HG03060 (cell line): ENCODE measurements at regions not wholly inside any gene's neighbourhood (a gene's known extent, or its start where the extent isn't known, plus 50 kb on each side); places are given as distances from the start of the nearest gene placed in this dataset.

Source experiments
- ATAC-seq: cut with Tn5 transposase; IDR thresholded peaks from one replicate; pipeline ENCODE4 v1.9.1; 2021; ENCODE audit warnings: low read depth, moderate number of reproducible peaks; ENCODE audit not compliant: unreplicated experiment

DNA sequence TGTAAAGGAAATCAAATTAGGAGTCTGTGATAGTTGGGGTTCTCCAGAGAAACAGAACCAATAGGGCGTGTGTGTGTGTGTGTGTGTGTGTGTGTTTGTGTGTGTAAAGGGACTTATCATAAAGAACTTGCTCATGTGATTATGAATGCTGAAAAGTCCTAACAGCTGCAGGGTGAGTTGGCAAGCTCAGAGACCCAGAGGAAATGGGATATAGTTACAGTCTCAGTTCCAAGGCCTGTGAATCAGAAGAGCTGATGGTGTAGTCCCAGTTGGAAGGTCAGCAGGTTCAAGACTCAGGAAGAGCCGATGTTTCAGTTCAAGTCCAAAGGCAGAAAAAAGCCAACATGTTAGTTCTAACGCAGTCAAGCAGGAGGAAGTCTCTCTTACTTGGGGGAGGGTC, 214.2 kb downstream of the ELAVL2 start:
- no peak for ATAC-seq

GRCh38 chr9:23615569-23615968, 210.5 kb downstream of the ELAVL2 start:
- no peak for ATAC-seq

DNA sequence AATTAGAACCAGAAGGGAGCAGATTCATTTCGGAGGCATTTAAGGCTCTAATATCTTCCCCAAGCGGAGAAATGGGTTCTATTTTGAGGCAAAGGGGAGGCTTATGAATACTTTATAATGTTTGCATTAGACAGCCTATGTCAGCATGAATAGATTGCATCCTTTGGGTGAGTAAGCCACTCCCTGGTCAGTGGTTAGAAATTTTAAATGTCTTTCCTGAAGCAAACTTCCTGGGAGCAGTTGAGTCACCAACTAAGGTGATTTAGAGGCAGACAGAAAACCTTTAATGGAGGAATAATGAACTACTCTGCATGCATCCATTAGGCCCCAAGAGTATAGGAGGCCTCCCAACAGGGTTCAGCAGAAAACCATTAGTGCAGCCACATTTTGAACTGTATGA, 204.9 kb downstream of the ELAVL2 start:
- no peak for ATAC-seq

GRCh38 chr9:23621924-23622323, 204.1 kb downstream of the ELAVL2 start:
- ATAC-seq: no peak

GRCh38 chr9:23622396-23622795, 203.6 kb downstream of the ELAVL2 start:
- no peak for ATAC-seq

DNA sequence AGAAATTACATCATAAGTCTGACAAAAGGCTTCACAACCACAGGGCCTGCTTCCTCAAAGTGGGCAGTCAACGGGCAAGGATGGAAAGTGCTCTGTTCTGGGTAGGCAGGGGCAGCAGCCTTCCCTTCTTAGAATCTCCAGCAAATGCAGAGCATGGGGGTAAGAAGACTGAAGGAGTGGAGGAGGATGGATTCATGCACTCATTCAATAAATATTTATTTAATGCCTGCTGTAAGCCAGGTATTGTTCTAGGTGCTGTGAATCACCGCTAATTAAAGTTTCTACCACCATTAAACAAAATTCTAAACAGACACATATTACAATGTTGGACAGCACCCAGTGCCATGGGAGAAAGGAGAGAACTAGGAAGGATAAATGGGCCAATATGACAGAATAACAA, 195.6 kb downstream of the ELAVL2 start:
- ATAC-seq: no peak

DNA sequence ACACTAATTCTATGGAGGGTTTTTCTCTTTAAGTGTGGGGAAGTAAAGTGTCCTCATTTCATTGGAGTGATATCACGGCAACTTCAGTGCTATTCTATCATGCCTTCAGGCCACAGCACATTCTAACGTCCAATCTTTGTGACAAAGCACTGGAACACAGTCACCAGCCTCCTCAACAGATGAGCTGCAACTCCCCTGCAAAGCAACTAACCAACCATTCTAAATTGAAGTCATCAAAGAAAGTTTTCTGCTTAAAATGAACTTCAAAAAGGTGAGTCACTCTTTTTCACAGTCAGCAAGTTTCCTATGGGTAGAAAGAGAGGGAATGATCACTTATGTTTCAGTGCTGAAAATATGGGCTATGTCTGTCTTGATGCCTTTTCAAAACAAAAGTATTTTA, 190.8 kb downstream of the ELAVL2 start:
- no peak for ATAC-seq

GRCh38 chr9:23636199-23636598, 189.8 kb downstream of the ELAVL2 start:
- ATAC-seq: no peak

GRCh38 chr9:23638011-23638410, 188.0 kb downstream of the ELAVL2 start:
- no peak for ATAC-seq

DNA sequence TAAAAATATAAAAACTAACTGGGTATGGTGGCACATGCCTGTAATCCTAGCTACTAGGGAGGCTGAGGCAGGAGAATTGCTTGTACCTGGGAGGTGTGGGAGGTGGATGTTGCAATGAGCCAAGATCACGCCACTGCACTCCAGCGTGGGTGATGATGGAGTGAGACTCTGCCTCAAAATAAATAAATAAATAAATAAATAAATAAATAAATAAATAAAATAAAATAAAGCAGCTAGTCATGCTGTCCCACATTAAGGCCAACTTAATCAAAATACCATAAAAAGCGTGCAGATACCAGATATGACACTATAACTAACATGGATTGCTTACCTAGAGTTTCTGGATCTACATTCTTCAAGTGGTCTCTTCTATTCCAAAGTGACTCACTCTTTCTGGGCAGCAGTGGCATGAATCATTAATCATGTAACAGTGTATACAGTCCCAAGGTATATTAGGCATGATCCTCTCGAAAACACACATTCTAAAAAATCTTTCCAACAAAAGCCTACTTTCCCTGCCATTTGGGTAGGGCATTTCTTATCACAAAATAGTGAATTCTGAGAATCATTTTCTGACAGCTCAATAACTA, 187.1 kb downstream of the ELAVL2 start:
- no peak for ATAC-seq
